ENCODE measurements at regions not wholly inside any gene's neighbourhood (a gene's known extent, or its start where the extent isn't known, plus 50 kb on each side); places are given as distances from the start of the nearest gene placed in this dataset.

- TF ChIP-seq CTCF (IDR thresholded peaks at IDR 0.05) = no peak
Measured at GRCh38 chr3:75985432-75985831, 200.1 kb upstream of the ZNF717 start.

GRCh38 chr3:76010252-76010651 lies 224.9 kb upstream of the ZNF717 start:
- no peak for TF ChIP-seq CTCF (IDR thresholded peaks at IDR 0.05)

GRCh38 chr3:76011121-76011520 lies 225.8 kb upstream of the ZNF717 start:
- TF ChIP-seq CTCF (IDR thresholded peaks at IDR 0.05) = no peak

GRCh38 chr3:76015496-76015895 lies 230.1 kb upstream of the ZNF717 start:
- no peak for TF ChIP-seq CTCF (IDR thresholded peaks at IDR 0.05)

GRCh38 chr3:76016111-76016510 lies 230.8 kb upstream of the ZNF717 start:
- no peak for TF ChIP-seq CTCF (IDR thresholded peaks at IDR 0.05)

- TF ChIP-seq CTCF (IDR thresholded peaks at IDR 0.05) = no peak
Measured at GRCh38 chr3:76016769-76017439, 231.6 kb upstream of the ZNF717 start.

- TF ChIP-seq CTCF (IDR thresholded peaks at IDR 0.05) = no peak
Measured at GRCh38 chr3:76021376-76021775, 236.0 kb upstream of the ZNF717 start.

- peak; percentile 58 for TF ChIP-seq CTCF (IDR thresholded peaks at IDR 0.05)
Measured at GRCh38 chr3:76024640-76025039, 239.3 kb upstream of the ZNF717 start.

Data from LNCAP (cell line).